ENCODE measurements at regions not wholly inside any gene's neighbourhood (a gene's known extent, or its start where the extent isn't known, plus 50 kb on each side); places are given as distances from the start of the nearest gene placed in this dataset.
A peak's percentile ranks its signal among the peaks of the same experiment; 100 is the strongest.

GRCh38 chr14:71204768-71205167 lies 297.5 kb downstream of the PCNX1 start:
- no peak for TF ChIP-seq CTCF (IDR thresholded peaks at IDR 0.05)
- DNase-seq = no peak
- Histone ChIP-seq H3K9me3 (no peaks in the 10 kb centered on the region), H3K36me3 (no peaks in the 10 kb centered on the region), H3K4me3 (no peak overlapping the region), H3K27ac (no peak overlapping the region), H3K4me1 (peaks cover 0 to 22% (median 14%) of the 10 kb centered on the region in 4 donors), H3K27me3 (no peaks in the 10 kb centered on the region)
- intact Hi-C loops (cut with DNase I; ENCODE audit: low total_unique reads) = no loop called here

- intact Hi-C loops (cut with DNase I; ENCODE audit: low total_unique reads) = no loop called here
- Histone ChIP-seq H3K4me1 (peaks cover 0 to 22% (median 14%) of the 10 kb centered on the region in 4 donors), H3K36me3 (no peaks in the 10 kb centered on the region), H3K27me3 (no peaks in the 10 kb centered on the region), H3K27ac (peak overlapping the region; percentile 65 to 66), H3K4me3 (no peak overlapping the region), H3K9me3 (no peaks in the 10 kb centered on the region)
- TF ChIP-seq CTCF (IDR thresholded peaks at IDR 0.05) = no peak
- DNase-seq = no peak
These were observed 298.9 kb downstream of the PCNX1 start for GRCh38 chr14:71206123-71206522.

- Histone ChIP-seq H3K36me3 (no peaks in the 10 kb centered on the region), H3K4me3 (no peak overlapping the region), H3K9me3 (no peaks in the 10 kb centered on the region), H3K27ac (peak overlapping the region; percentile 65 to 66), H3K27me3 (no peaks in the 10 kb centered on the region), H3K4me1 (peaks cover 0 to 22% (median 14%) of the 10 kb centered on the region in 4 donors)
- DNase-seq = peak; percentile 67 to 90
- intact Hi-C loops (cut with DNase I; ENCODE audit: low total_unique reads) = no loop called here
- no peak for TF ChIP-seq CTCF (IDR thresholded peaks at IDR 0.05)
These were observed 299.6 kb downstream of the PCNX1 start for GRCh38 chr14:71206766-71207371.

GRCh38 chr14:71208702-71209357 lies 301.6 kb downstream of the PCNX1 start:
- DNase-seq = no peak
- Histone ChIP-seq H3K4me3 (no peak overlapping the region), H3K27ac (no peak overlapping the region), H3K36me3 (no peaks in the 10 kb centered on the region), H3K4me1 (peaks cover 0 to 19% (median 15%) of the 10 kb centered on the region in 4 donors), H3K27me3 (no peaks in the 10 kb centered on the region), H3K9me3 (no peaks in the 10 kb centered on the region)
- no peak for TF ChIP-seq CTCF (IDR thresholded peaks at IDR 0.05)
- intact Hi-C loops (cut with DNase I; ENCODE audit: low total_unique reads) = no loop called here

GRCh38 chr14:71209888-71210287 lies 302.6 kb downstream of the PCNX1 start:
- DNase-seq = no peak
- H3K4me3 ChIP-seq = no peak overlapping the region
- no peaks in the 10 kb centered on the region for H3K9me3 ChIP-seq
- H3K27ac ChIP-seq = no peak overlapping the region
- intact Hi-C loops (cut with DNase I; ENCODE audit: low total_unique reads) = no loop called here
- H3K4me1 ChIP-seq = peaks cover 0 to 27% (median 19%) of the 10 kb centered on the region in 4 donors
- H3K36me3 ChIP-seq = no peaks in the 10 kb centered on the region
- TF ChIP-seq CTCF (IDR thresholded peaks at IDR 0.05) = no peak
- H3K27me3 ChIP-seq = no peaks in the 10 kb centered on the region

Data from tibial artery (tissue), 4 donors.